ENCODE measurements at regions not wholly inside any gene's neighbourhood (a gene's known extent, or its start where the extent isn't known, plus 50 kb on each side); places are given as distances from the start of the nearest gene placed in this dataset.

DNA sequence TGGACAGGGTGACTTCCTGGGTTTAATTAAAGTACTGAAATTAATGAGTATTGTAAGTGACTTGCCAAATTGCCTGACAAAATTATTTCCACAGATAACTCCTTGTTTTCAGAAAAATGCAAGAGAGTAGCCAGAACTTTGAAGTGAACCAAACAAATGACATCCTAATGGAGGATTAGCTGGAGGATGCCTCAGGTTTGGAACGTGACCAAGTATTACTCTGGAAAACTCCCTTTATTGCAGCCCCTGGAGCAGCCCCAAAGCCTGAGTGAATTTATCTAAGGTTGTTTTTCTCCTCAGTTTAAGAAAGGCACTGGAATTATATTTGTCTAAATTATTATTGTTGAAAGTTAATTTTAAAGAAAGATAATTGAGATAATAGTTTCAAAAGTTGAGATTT lies 343.6 kb upstream of the MTNR1B start:
- TF ChIP-seq, protein P1, sequence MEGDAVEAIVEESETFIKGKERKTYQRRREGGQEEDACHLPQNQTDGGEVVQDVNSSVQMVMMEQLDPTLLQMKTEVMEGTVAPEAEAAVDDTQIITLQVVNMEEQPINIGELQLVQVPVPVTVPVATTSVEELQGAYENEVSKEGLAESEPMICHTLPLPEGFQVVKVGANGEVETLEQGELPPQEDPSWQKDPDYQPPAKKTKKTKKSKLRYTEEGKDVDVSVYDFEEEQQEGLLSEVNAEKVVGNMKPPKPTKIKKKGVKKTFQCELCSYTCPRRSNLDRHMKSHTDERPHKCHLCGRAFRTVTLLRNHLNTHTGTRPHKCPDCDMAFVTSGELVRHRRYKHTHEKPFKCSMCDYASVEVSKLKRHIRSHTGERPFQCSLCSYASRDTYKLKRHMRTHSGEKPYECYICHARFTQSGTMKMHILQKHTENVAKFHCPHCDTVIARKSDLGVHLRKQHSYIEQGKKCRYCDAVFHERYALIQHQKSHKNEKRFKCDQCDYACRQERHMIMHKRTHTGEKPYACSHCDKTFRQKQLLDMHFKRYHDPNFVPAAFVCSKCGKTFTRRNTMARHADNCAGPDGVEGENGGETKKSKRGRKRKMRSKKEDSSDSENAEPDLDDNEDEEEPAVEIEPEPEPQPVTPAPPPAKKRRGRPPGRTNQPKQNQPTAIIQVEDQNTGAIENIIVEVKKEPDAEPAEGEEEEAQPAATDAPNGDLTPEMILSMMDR (IDR thresholded peaks at IDR 0.05) = no peak
- no peak for TF ChIP-seq ZFX (IDR thresholded peaks at IDR 0.05; ENCODE audit: borderline replicate concordance)
